MM.1S (cell line): ENCODE measurements at regions not wholly inside any gene's neighbourhood (a gene's known extent, or its start where the extent isn't known, plus 50 kb on each side); places are given as distances from the start of the nearest gene placed in this dataset.

Source experiments
- DNase-seq: peaks from one replicate; pipeline ENCODE4 v3.0.0-alpha.2; 2015
- H2AFZ ChIP-seq: fragments of 300-600 bp; sonication (generic); 2 replicates; pipeline ENCODE4 v1.6.0; 2016; ENCODE audit warnings: antibody characterized with exemption, low read length
- H3F3A ChIP-seq: fragments of 300-600 bp; sonication (generic); 2 replicates; pipeline ENCODE4 v1.6.1; 2016; ENCODE audit warnings: mild to moderate bottlenecking, antibody characterized with exemption, low read length, moderate library complexity, mixed read lengths; ENCODE audit not compliant: insufficient read depth
- H3K27ac ChIP-seq: fragments of 300-600 bp; sonication (generic); 2 replicates; pipeline ENCODE4 v1.5.1; 2016; ENCODE audit warnings: mild to moderate bottlenecking, low read length
- H3K27me3 ChIP-seq: fragments of 300-600 bp; sonication (generic); replicated peaks from 2 replicates; pipeline ENCODE4 v1.6.0; 2016; ENCODE audit warnings: low read length; ENCODE audit not compliant: insufficient read depth
- H3K36me3 ChIP-seq: fragments of 300-600 bp; sonication (generic); replicated peaks from 2 replicates; pipeline ENCODE4 v1.6.1; 2016; ENCODE audit warnings: mild to moderate bottlenecking, low read length, mixed read lengths; ENCODE audit not compliant: insufficient read depth
- H3K4me1 ChIP-seq: fragments of 300-600 bp; sonication (generic); 2 replicates; pipeline ENCODE4 v1.6.1; 2016; ENCODE audit warnings: low read length, mixed read lengths
- H3K4me2 ChIP-seq: fragments of 300-600 bp; sonication (generic); 2 replicates; pipeline ENCODE4 v1.6.0; 2016; ENCODE audit warnings: low read depth, low read length
- H3K4me3 ChIP-seq: fragments of 300-600 bp; sonication (generic); 2 replicates; pipeline ENCODE4 v1.5.1; 2016; ENCODE audit warnings: low read length, mixed read lengths
- H3K79me2 ChIP-seq: fragments of 300-600 bp; sonication (generic); 2 replicates; pipeline ENCODE4 v1.6.1; 2016; ENCODE audit warnings: mixed run types, low read length, mixed read lengths
- H3K9ac ChIP-seq: fragments of 300-600 bp; sonication (generic); 2 replicates; pipeline ENCODE4 v1.6.1; 2016; ENCODE audit warnings: low read length, mixed read lengths
- H3K9me2 ChIP-seq: fragments of 300-600 bp; sonication (generic); replicated peaks from 2 replicates; pipeline ENCODE4 v1.6.1; 2016; ENCODE audit warnings: mild to moderate bottlenecking, low read length, mixed read lengths; ENCODE audit not compliant: insufficient read depth
- H3K9me3 ChIP-seq: fragments of 300-600 bp; sonication (generic); replicated peaks from 2 replicates; pipeline ENCODE4 v1.6.1; 2016; ENCODE audit warnings: mild to moderate bottlenecking, low read length, mixed read lengths; ENCODE audit not compliant: insufficient read depth
- H4K20me1 ChIP-seq: fragments of 300-600 bp; sonication (generic); 2 replicates; pipeline ENCODE4 v1.6.1; 2016; ENCODE audit warnings: mild to moderate bottlenecking, low read length, moderate library complexity, mixed read lengths; ENCODE audit not compliant: insufficient read depth
- CTCF ChIP-seq: fragments of 300-600 bp; sonication (generic); IDR thresholded peaks from 2 replicates; pipeline ENCODE4 v1.5.1; 2016; ENCODE audit warnings: antibody characterized with exemption, low read length, mixed read lengths
- EZH2 ChIP-seq: fragments of 300-600 bp; sonication (generic); optimal IDR thresholded peaks from 2 replicates; pipeline ENCODE3; 2017; ENCODE audit warnings: low read depth, mild to moderate bottlenecking, antibody characterized with exemption, low read length, mixed read lengths
- EZH2phosphoT487 ChIP-seq: fragments of 300-600 bp; sonication (generic); IDR thresholded peaks from 2 replicates; pipeline ENCODE4 v1.6.1; 2018; ENCODE audit warnings: antibody characterized with exemption, low read length

- no peak overlapping the region for H3K9ac ChIP-seq
- no peaks in the 10 kb centered on the region for H3K9me3 ChIP-seq
- no peaks in the 10 kb centered on the region for H3K36me3 ChIP-seq
- no peak overlapping the region for H3K4me2 ChIP-seq
- no peaks in the 10 kb centered on the region for H3K27me3 ChIP-seq
- no peak for DNase-seq
- H3K4me1 ChIP-seq: no peaks in the 10 kb centered on the region
- no peak overlapping the region for H3K27ac ChIP-seq
- H3F3A ChIP-seq: no peaks in the 10 kb centered on the region
- H3K79me2 ChIP-seq: no peaks in the 10 kb centered on the region
- H3K9me2 ChIP-seq: no peaks in the 10 kb centered on the region
- no peak overlapping the region for H3K4me3 ChIP-seq
- no peaks in the 10 kb centered on the region for H4K20me1 ChIP-seq
- H2AFZ ChIP-seq: no peak overlapping the region
- TF ChIP-seq EZH2phosphoT487 (no peak), CTCF (no peak), EZH2 (no peak)
Observed at GRCh38 chr12:22828066-22828465, 203.1 kb downstream of the ETNK1 start.

- Histone ChIP-seq H3K9me3 (no peaks in the 10 kb centered on the region), H3K79me2 (no peaks in the 10 kb centered on the region), H3K9ac (no peak overlapping the region), H3K4me2 (no peak overlapping the region), H2AFZ (no peak overlapping the region), H3F3A (no peaks in the 10 kb centered on the region), H3K27me3 (no peaks in the 10 kb centered on the region), H4K20me1 (no peaks in the 10 kb centered on the region), H3K4me1 (no peaks in the 10 kb centered on the region), H3K4me3 (no peak overlapping the region), H3K9me2 (no peaks in the 10 kb centered on the region), H3K27ac (no peak overlapping the region), H3K36me3 (no peaks in the 10 kb centered on the region)
- DNase-seq: no peak
- TF ChIP-seq CTCF (no peak), EZH2phosphoT487 (no peak), EZH2 (no peak)
Observed at GRCh38 chr12:22835431-22835830, 210.5 kb downstream of the ETNK1 start.

DNA sequence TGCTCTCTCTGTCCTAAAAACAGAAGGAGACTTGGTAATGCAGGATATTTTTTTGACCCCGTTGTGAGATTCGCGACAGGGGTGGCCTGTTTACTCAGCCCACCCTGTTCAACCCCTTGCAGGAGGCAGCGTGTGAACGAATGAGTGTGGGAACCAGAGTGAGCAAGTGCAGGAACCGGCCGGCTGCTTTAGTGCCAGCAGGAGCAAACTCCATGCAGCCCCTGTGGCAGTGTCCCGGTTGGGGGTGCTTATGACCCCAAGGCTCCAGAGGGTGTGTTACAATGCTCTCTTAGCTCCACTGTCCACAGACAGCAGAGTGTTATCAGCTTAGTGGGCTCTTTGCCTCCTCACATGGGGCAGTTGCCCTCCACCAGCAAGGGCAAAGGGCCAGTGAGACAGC, 225.2 kb downstream of the ETNK1 start:
- Histone ChIP-seq H3F3A (no peaks in the 10 kb centered on the region), H3K9me2 (no peaks in the 10 kb centered on the region), H3K9ac (no peak overlapping the region), H3K4me1 (no peaks in the 10 kb centered on the region), H3K27ac (no peak overlapping the region), H3K4me2 (no peak overlapping the region), H3K4me3 (no peak overlapping the region), H3K79me2 (no peaks in the 10 kb centered on the region), H3K36me3 (no peaks in the 10 kb centered on the region), H3K27me3 (no peaks in the 10 kb centered on the region), H4K20me1 (no peaks in the 10 kb centered on the region), H2AFZ (no peak overlapping the region), H3K9me3 (no peaks in the 10 kb centered on the region)
- DNase-seq: no peak
- TF ChIP-seq CTCF (no peak), EZH2 (no peak), EZH2phosphoT487 (no peak)
